ENCODE measurements at regions not wholly inside any gene's neighbourhood (a gene's known extent, or its start where the extent isn't known, plus 50 kb on each side); places are given as distances from the start of the nearest gene placed in this dataset.

GRCh38 chr4:126328914-126329313 lies 1014.2 kb downstream of the FAT4 start:
- DNase-seq (ENCODE audit: low read depth in 2 of 2) = no peak
- TF ChIP-seq CTCF (conservative IDR thresholded peaks at IDR 0.05 in 1 of 2, IDR thresholded peaks at IDR 0.05 in 1 of 2; ENCODE audit: low read depth in 1 of 2, low read length in 2 of 2) = no peak
- TF ChIP-seq EZH2 (IDR thresholded peaks at IDR 0.05; ENCODE audit: low read length, missing control alignments) = no peak
- Histone ChIP-seq H3K27me3 (ENCODE audit: control insufficient read depth, insufficient read depth, low read length) (no peaks in the 10 kb centered on the region), H3K4me3 (replicated peaks in 1 of 4; ENCODE audit: control extremely low read depth in 1 of 4, insufficient read depth in 1 of 4, low read depth in 3 of 4, low read length in 4 of 4) (no peak overlapping the region), H3K4me1 (ENCODE audit: control insufficient read depth, extremely low read depth, insufficient read depth, low read length) (no peaks in the 10 kb centered on the region), H3K27ac (ENCODE audit: insufficient read depth, low read length) (no peak overlapping the region), H3K4me2 (ENCODE audit: extremely low read depth, insufficient read depth, low read length) (no peak overlapping the region), H2AFZ (ENCODE audit: low read length) (no peak overlapping the region), H3K9me3 (ENCODE audit: control insufficient read depth, insufficient read depth, low read depth, low read length) (no peaks in the 10 kb centered on the region), H3K79me2 (ENCODE audit: control insufficient read depth, insufficient read depth, low read length) (no peaks in the 10 kb centered on the region), H3K9ac (ENCODE audit: insufficient read depth, low read length) (no peak overlapping the region), H3K36me3 (ENCODE audit: control insufficient read depth, insufficient read depth, low read length) (no peaks in the 10 kb centered on the region), H4K20me1 (ENCODE audit: control insufficient read depth, extremely low read depth, insufficient read depth, low read length) (no peaks in the 10 kb centered on the region)

GRCh38 chr4:126338548-126338947 lies 1023.8 kb downstream of the FAT4 start:
- no peak for TF ChIP-seq EZH2 (IDR thresholded peaks at IDR 0.05; ENCODE audit: low read length, missing control alignments)
- no peak for TF ChIP-seq CTCF (conservative IDR thresholded peaks at IDR 0.05 in 1 of 2, IDR thresholded peaks at IDR 0.05 in 1 of 2; ENCODE audit: low read depth in 1 of 2, low read length in 2 of 2)
- Histone ChIP-seq H3K9me3 (ENCODE audit: control insufficient read depth, insufficient read depth, low read depth, low read length) (no peaks in the 10 kb centered on the region), H3K79me2 (ENCODE audit: control insufficient read depth, insufficient read depth, low read length) (no peaks in the 10 kb centered on the region), H3K4me3 (replicated peaks in 1 of 4; ENCODE audit: control extremely low read depth in 1 of 4, insufficient read depth in 1 of 4, low read depth in 3 of 4, low read length in 4 of 4) (no peak overlapping the region), H3K9ac (ENCODE audit: insufficient read depth, low read length) (no peak overlapping the region), H3K27ac (ENCODE audit: insufficient read depth, low read length) (no peak overlapping the region), H3K27me3 (ENCODE audit: control insufficient read depth, insufficient read depth, low read length) (no peaks in the 10 kb centered on the region), H3K36me3 (ENCODE audit: control insufficient read depth, insufficient read depth, low read length) (no peaks in the 10 kb centered on the region), H3K4me2 (ENCODE audit: extremely low read depth, insufficient read depth, low read length) (no peak overlapping the region), H3K4me1 (ENCODE audit: control insufficient read depth, extremely low read depth, insufficient read depth, low read length) (no peaks in the 10 kb centered on the region), H4K20me1 (ENCODE audit: control insufficient read depth, extremely low read depth, insufficient read depth, low read length) (no peaks in the 10 kb centered on the region), H2AFZ (ENCODE audit: low read length) (peak overlapping the region; percentile 43)
- DNase-seq (ENCODE audit: low read depth in 2 of 2) = no peak

- H3K4me1 ChIP-seq (ENCODE audit: control insufficient read depth, extremely low read depth, insufficient read depth, low read length) = no peaks in the 10 kb centered on the region
- no peak overlapping the region for H3K4me3 ChIP-seq (replicated peaks in 1 of 4; ENCODE audit: control extremely low read depth in 1 of 4, insufficient read depth in 1 of 4, low read depth in 3 of 4, low read length in 4 of 4)
- H3K27me3 ChIP-seq (ENCODE audit: control insufficient read depth, insufficient read depth, low read length) = no peaks in the 10 kb centered on the region
- H3K79me2 ChIP-seq (ENCODE audit: control insufficient read depth, insufficient read depth, low read length) = no peaks in the 10 kb centered on the region
- no peak overlapping the region for H2AFZ ChIP-seq (ENCODE audit: low read length)
- TF ChIP-seq EZH2 (IDR thresholded peaks at IDR 0.05; ENCODE audit: low read length, missing control alignments) (no peak), CTCF (conservative IDR thresholded peaks at IDR 0.05 in 1 of 2, IDR thresholded peaks at IDR 0.05 in 1 of 2; ENCODE audit: low read depth in 1 of 2, low read length in 2 of 2) (no peak)
- H3K27ac ChIP-seq (ENCODE audit: insufficient read depth, low read length) = no peak overlapping the region
- no peaks in the 10 kb centered on the region for H3K36me3 ChIP-seq (ENCODE audit: control insufficient read depth, insufficient read depth, low read length)
- no peak overlapping the region for H3K9ac ChIP-seq (ENCODE audit: insufficient read depth, low read length)
- no peaks in the 10 kb centered on the region for H4K20me1 ChIP-seq (ENCODE audit: control insufficient read depth, extremely low read depth, insufficient read depth, low read length)
- DNase-seq (ENCODE audit: low read depth in 2 of 2) = no peak
- no peaks in the 10 kb centered on the region for H3K9me3 ChIP-seq (ENCODE audit: control insufficient read depth, insufficient read depth, low read depth, low read length)
- H3K4me2 ChIP-seq (ENCODE audit: extremely low read depth, insufficient read depth, low read length) = no peak overlapping the region
These were observed 1027.2 kb downstream of the FAT4 start for GRCh38 chr4:126341927-126342326.

Measured in fibroblast of lung (primary cell).